GM19351 (cell line): ENCODE measurements at regions not wholly inside any gene's neighbourhood (a gene's known extent, or its start where the extent isn't known, plus 50 kb on each side); places are given as distances from the start of the nearest gene placed in this dataset.
"Not testable (repeated sequence)": the region's sequence is repeated elsewhere in the genome, so short reads cannot be mapped to it uniquely, and the experiment has no call there.

Experiments used
- ATAC-seq: cut with Tn5 transposase; IDR thresholded peaks from one replicate; pipeline ENCODE4 v1.9.1; 2021; ENCODE audit warnings: mild to moderate bottlenecking, moderate library complexity; ENCODE audit not compliant: unreplicated experiment

DNA sequence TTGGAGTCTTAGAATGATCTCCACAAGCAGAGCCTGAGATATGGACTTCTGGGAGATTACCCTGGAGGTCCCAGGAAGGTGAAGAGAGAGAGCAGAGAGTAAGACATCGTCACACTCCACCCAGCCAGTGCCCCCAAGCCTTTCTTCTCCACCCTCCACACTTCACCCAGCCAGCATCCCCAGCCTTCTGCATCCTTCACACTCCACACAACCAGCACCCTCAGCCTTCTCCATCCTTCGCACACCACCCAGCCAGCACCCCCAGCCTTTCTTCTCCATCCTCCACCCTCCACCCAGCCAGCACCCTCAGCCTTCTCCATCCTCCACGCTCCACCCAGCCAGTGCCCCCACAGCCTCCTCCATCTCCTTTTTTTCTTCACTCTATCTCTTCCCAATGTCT is 603.9 kb upstream of the B3GAT1 start:
- no peak for ATAC-seq

DNA sequence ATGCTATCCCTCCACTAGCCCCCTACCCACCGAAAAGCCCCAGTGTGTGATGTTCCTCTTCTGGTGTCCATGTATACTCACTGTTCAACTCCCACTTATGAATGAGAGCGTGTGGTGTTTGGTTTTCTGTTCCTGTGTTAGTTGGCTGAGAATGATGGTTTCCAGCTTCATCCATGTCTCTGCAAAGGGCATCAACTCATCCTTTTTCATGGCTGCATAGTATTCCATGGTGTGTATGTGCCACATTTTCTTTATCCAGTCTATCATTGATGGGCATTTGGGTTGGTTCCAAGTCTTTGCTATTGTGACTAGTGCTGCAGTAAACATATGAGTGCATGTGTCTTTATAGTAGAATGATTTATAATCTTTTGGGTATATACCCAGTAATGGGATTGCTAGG is 599.3 kb upstream of the B3GAT1 start:
- not testable (repeated sequence) for ATAC-seq

DNA sequence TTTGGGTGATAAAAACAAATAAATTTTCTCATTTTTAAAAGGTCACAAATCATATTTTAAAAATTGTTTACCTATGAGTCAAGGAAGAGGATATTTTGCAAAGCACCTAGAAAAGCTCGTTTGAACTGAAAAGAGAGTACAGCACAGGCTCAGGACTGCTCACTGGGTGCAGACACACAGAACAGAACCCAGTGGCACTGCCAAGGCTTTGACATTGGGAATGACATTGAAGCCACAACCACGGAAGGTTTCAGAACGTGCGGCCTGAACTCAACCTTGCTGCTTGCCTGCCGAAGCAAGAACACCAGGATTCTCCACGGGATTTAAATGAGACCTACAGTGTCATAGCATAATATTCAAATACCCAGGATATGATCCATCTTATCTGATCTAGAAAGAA is 597.1 kb upstream of the B3GAT1 start:
- no peak for ATAC-seq

DNA sequence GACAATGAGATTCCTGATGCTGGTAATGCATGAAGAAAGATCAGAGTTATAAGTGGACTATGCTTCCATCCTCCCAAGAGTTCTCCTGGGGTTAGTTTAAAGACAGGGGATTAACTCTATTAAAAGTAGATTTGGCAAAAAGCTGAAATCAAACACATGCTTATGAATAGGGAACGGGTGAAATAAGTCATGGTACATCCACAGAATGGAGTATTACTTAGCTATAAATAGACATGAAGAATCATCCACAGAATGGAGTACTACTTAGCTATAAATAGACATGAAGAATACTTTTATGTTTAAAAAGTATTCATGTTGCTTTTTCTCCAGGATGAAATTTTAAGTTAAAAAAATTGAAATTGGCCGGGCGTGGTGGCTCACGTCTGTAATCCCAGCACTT is 596.4 kb upstream of the B3GAT1 start:
- ATAC-seq = no peak

DNA sequence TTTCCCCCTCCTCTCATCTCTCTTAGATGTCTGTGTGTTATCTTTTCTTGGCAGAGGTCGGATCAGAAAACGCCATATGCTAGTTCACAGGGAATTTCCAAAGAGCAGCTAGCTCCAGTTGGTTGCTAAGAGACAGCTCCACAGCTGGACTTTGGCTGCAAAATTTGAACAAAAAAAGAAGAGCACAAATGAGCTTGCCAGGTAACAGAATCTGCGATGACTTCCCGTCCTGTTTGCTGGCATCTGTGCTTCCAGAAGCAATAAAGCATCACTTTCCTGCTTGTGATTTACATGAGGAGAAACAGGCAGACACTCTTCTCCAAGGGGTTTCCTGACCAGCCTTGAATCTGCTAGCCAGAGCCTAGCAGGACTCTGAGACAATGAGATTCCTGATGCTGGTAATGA is 596.0 kb upstream of the B3GAT1 start:
- ATAC-seq = no peak

DNA sequence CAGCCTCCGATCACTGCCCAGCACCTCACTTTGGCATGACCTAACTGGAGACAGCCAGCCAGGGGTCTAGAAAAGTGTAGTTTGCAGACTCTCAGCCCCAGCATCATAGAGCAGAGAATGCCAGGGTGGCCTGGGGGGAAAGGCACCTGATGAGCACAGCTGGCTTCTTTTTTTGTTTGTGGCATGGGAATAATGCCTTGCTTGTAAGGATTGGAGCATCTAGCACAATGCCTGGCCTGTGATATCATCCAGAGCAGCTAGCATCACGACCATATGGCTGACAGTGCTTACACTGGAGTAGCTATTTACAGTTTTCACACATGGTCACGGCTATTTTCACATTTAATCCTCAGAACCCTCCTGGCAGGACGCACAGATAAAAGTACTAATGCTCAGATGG is 594.8 kb upstream of the B3GAT1 start:
- ATAC-seq = no peak

DNA sequence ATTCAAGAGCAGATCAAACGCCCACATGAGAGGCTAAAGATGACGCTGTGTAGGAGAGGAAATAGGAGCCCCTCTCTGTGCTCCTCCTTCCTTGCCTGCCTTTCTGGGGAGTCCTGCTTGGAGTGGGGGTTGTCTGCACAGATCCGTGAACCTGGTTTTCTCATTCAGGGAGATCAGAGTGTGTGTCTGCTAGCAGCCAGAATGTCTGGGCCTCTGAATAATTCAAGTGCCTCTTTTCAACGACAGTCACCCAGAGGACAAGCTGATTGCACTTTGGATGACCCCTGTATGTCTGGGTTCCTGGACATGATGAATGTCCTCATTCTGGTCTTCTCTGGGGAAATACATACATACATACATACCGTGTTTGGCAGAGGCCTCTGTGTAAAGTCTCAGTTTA is 592.5 kb upstream of the B3GAT1 start:
- ATAC-seq = no peak

DNA sequence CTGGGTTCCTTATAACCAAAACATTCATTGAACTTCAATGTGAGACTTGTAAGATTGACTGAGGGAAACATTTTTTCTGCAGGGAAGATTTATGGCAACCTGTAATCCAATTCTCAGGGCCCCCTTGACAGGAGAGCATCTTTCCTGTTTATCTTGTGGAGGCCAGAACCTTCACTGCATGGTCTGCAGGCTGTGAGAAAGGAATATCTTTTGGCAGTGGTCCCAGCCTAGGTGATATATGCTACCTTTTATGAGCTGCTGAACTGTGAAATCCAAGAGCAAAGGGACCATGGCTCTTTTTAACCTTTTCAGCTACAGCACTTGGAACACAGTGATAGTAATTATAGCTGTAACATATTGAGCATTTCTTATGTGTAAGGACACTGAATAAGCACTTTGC is 590.2 kb upstream of the B3GAT1 start:
- no peak for ATAC-seq

DNA sequence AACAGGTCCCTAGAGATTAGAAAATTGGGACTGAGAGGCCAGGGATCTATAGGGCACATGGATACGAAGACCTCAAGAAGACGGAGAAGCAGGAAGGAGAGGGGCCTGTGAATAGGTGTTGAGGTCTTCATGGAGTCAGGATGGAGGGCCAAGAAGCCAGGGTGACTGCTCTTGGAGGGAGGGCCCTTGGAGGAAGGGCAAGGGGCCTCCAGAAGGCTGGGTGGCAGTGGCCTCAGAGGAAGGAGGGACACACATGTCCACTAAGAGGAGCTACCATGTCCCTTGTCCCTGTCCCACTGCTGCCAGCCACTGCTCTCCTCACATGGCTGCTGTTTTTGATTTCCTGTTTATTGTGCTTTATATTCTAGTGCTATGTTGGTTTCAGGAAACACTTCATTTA is 589.5 kb upstream of the B3GAT1 start:
- no peak for ATAC-seq

DNA sequence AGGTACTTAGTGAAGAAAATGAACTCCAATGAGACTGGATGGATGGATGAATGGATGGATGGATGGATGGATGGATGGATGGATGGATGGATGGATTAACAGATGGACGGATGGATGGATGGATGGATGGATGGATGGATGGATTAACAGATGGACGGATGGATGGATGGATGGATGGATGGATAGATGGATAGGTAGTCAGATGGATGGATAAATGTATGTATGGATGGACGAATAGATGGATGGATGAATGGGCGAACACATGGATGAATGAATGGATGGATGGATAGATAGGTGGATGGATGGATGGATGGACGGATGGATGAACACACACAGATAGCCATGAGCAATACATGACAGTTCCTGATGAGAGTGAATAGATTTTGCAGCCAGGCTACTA is 589.0 kb upstream of the B3GAT1 start:
- not testable (repeated sequence) for ATAC-seq

DNA sequence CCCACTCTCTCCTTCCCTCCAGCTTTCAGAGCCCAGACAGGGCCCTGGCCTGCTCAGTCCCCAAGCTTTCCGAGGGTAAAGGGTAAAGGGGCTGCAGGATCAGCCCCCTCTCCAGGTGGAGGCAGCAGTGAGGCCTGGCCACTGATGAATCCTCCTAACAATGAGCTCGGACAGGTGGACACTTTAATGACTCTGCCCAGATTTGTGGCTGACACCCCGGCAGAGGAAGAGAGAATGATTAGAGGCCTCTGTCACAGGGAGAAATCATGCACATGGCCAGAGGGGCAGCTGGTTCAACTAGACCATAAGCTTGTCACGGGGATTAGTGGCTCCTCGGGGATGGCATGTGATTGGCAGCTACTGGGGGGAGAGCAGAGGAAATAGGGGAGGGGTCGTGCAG is 587.5 kb upstream of the B3GAT1 start:
- ATAC-seq = no peak

DNA sequence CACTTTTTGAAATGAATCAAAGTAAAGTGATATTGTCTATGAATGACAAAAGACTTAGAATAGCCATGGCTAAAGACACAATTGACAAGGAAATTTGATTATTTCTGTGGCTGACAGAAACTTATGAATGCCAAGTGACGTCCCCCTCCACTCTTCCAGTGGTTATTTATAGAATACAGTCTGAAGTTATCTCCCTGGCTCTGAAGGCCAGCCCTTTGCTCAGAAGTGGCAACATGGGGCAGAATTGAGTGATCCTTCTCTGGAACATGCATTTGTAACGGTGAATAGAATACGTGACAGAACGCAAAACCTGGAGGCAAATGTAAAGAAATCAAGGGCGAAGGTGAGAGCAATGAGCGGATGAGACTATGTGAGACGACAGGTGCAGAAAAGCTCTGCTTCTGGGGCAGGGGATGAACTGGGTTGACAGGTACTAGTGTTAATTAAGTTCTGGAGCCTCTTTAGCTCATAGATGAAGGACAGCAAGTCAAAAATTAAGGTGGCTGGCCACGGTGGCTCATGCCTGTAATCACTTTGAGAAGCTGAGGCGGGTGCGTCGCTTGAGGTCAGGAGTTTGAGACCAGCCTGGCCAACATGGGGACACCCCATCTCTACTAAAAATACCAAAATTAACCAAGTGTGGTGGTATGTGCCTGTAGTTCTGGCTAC is 585.7 kb upstream of the B3GAT1 start:
- ATAC-seq = no peak

DNA sequence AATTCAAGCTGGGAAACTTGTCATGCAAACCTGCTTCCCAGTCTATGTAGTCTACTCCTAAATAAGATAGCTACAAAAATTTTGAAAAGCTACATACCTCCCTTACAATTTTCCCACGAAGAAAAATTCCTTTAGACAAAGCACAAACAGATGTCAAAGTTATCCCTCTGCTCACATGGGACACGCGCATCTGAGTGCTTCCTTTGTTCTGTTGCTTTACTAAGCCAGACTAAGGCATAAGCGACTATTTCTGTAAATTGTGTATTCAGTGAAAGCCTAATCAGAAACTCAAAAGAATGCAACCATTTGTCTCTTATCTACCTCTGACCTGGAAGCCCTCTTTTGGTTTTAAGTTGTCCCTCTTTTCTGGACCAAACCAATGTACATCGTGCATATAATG is 583.7 kb upstream of the B3GAT1 start:
- ATAC-seq = no peak

DNA sequence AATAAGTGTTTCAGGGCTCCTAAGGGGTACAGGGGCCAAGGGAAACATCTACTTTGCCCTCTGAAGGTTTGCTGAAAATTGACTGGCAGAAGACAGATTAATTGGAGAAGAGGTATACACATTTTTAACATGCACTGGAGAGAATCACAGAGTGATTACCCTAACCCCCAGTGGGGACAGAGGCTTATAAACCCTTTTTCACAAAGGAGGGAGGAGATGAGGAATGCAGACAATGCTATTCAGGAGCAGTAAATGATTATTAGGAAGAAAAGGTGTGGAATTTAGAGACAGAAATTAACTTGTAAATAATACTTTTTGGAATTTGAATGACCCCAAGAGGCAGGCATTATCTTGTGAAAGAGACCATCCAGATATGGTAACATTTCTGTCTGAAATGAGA is 582.4 kb upstream of the B3GAT1 start:
- ATAC-seq = no peak

DNA sequence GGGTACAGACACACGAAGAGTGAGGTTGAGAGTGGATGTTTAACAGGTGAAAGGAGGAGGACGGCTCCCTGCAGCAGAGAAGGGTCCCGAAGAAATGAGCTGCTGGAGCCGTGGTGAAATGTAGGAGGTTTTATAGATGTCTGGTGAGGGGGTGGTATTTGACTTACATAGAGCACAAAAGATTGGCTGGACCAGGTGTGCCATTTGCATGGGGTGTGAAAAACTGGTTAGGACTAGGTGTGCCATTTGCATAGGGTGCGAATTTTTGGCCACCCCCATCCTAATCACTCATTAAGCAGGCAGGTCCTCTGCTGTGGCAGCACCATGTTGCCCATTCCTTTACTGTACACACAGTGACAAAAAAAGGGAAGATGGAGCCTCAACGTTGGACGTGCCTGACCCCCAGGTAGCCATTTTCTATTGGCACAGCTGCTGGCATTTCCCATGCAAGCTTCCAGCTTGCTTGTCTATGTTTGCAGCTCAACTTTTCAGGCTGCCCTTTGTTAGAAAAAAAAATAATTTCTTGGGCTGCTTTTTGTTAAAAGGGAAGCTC is 581.7 kb upstream of the B3GAT1 start:
- ATAC-seq = no peak

DNA sequence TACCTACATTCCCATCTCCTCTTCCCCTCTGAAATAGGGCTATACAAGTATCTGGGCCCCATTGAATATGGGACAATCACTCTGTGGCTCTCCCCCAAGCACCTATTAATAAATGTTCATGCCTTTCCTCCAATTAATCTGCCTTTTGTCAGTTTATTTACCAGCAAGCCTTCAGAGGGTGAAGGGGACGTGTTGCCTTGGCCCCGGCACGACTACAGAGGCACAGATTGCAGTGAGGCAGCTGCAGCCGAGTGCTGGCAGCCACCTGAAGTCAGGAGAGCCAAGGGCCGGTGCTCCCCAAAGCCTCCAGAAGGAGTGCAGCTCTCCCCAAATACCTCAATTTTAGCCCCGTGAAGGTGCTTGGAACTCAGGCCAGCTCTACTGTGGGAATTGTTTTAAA is 580.9 kb upstream of the B3GAT1 start:
- ATAC-seq = no peak

DNA sequence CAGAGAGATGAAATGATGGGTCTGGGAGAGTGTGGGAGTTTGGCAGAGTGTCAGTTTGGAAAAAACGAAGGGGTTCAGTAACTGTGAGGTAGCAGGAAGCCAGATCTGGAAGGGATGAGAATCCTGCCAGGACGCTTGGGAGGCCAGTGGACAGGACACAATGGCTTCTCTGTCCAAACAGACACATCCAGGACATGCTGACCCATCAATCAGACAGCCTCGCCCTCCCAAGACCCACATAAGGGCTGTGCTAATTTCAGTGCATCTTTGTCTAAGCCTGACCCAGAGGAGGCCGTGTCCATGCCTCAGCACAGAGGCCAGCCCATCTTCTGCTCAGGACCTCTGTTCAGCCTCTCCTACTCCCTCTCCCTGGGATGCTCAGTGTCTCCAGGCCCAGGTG is 576.5 kb upstream of the B3GAT1 start:
- no peak for ATAC-seq

DNA sequence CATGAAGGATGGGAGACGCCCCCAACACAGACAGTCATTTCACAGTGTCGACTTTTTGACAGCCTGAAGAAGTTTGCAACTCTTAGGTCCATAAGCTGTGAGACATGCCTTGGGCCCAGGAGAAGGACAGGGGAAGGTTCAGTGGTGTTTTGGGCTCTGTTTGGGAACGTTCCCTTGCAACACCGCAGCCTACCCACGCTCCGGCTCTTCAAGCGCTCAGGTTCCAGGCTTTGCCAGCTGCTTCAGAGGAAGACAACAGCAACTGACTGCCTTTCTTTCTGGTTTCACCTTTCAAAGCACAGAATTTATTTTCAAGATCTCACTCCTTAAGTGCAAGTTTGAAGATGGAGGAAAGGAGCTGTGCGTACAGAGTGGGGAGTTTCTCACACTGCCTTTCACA is 575.8 kb upstream of the B3GAT1 start:
- no peak for ATAC-seq

DNA sequence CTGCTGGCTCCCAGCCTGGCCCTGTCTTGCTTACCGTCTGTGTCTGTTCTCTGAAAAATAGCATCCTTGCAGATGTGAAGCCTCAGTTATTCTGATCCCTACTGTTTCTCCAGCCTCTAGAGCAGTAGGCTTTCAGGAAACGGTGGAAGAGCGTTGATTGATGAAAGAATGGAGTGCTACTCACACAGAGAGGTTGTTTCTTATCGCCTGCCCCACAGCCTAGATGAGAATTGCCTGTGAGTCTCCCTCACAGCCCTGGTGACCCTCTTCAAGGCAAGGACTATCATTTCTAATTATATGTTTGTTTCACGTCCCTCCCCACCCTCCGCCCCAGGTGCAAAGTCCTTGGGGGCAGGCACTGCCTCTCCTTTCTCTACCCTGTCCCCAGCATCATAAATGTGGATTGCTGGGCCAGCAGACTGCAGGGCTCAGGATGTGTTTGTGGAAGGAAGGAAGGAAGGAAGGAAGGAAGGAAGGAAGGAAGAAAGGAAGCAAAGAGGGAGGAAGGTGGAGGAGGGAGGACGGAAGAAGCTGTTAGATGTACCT is 575.3 kb upstream of the B3GAT1 start:
- ATAC-seq = no peak

DNA sequence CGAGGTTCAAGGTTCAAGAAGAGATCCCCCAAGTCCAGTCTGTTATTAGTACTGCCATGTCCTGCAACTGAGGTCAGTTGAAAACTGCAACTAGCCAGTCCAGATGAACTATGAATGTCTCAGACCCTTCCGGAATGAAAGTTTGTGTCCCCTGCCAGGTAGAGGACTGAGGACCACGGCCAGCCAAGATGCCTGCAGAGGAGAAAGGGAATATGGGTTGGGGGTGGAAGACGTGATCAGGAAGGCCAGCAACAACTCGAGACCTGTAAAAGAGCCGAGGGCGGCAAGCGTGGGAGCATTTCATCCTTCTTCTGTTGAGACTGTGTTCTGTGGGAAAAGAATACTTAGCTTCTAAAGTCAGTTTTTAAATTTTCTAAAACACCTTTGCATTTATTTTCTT is 572.4 kb upstream of the B3GAT1 start:
- ATAC-seq = no peak

DNA sequence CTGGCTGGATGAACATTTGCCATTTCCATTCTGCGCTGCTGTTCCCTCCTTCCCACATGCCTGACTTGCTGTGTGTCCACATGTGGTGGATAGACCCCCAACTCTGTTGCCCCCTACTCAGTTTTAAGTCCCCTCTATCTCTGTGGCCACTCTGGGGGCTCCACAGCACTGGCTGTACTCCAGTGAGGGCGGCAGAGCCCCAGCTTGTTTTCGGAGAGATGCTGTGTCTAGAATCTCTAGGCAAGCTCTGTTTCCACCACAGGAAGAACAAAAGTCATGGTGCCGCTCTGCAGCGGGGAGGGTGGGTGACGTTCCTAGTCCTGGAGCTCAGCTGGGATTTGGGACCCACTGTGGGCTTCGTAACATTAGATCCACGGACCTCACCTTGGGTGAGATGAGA is 570.4 kb upstream of the B3GAT1 start:
- not testable (repeated sequence) for ATAC-seq

DNA sequence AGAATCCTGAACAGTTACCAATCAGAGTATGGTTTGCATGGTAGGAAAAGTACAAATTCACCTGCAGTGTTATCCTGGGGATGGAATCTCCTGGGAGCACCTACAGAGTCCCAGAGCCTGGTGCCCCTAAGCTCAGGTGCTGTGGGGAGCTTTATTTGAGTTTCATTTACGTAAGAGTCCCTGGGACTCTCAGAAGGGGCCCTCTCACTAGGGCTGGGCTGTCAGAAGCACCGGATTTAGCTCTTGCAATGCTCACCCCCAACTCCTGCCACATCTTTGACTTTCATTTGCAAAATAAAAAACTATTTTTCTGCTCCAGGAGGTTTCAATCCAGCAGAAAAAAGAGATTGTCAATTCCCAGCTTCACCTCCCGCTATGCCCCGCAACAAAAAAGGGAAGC is 569.8 kb upstream of the B3GAT1 start:
- no peak for ATAC-seq
